Choroid plexus epithelial cell (primary cell): ENCODE measurements at regions not wholly inside any gene's neighbourhood (a gene's known extent, or its start where the extent isn't known, plus 50 kb on each side); places are given as distances from the start of the nearest gene placed in this dataset.

Experiments
- DNase-seq: peaks from one replicate; pipeline ENCODE4 v3.0.0-alpha.2; 2010; ENCODE audit warnings: low read depth
- H3K4me3 ChIP-seq: 2 replicates; pipeline ENCODE4 v1.5.1; 2011; ENCODE audit warnings: low read depth, mild to moderate bottlenecking, control low read depth, low read length, moderate library complexity
- TF ChIP-seq, protein P1 (sequence below): conservative IDR thresholded peaks from 2 replicates; pipeline ENCODE4 v1.5.1; 2011; ENCODE audit warnings: low read depth, mild to moderate bottlenecking, control low read depth, inconsistent platforms, low read length, moderate library complexity

DNA sequence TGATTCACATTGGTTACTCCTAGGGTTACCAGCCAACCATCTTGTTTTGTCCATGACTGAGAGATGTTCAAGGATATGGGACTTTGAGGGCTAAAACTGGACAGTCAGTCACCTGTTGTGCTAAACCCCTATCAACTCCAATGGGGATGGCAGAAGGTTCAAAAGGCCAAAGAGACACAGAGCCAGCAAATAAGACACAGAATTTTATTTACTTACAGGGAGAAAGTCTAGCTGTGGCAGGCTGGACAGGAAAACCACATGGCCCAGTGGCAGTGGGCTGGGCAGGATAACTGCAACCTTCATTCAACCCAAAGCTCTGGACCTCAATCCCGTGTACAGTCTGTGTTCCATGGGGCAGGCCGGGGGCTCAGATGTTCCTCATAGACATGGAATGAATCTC is 326.7 kb upstream of the RPS6KA3 start:
- no peak for DNase-seq
- TF ChIP-seq, protein P1, sequence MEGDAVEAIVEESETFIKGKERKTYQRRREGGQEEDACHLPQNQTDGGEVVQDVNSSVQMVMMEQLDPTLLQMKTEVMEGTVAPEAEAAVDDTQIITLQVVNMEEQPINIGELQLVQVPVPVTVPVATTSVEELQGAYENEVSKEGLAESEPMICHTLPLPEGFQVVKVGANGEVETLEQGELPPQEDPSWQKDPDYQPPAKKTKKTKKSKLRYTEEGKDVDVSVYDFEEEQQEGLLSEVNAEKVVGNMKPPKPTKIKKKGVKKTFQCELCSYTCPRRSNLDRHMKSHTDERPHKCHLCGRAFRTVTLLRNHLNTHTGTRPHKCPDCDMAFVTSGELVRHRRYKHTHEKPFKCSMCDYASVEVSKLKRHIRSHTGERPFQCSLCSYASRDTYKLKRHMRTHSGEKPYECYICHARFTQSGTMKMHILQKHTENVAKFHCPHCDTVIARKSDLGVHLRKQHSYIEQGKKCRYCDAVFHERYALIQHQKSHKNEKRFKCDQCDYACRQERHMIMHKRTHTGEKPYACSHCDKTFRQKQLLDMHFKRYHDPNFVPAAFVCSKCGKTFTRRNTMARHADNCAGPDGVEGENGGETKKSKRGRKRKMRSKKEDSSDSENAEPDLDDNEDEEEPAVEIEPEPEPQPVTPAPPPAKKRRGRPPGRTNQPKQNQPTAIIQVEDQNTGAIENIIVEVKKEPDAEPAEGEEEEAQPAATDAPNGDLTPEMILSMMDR: no peak
- no peak overlapping the region for H3K4me3 ChIP-seq

- DNase-seq: no peak
- no peak overlapping the region for H3K4me3 ChIP-seq
- TF ChIP-seq, protein P1: no peak
These were observed 324.5 kb upstream of the RPS6KA3 start for GRCh38 chrX:20591246-20591645.

- DNase-seq: peak; percentile 6
- TF ChIP-seq, protein P1: no peak
- no peak overlapping the region for H3K4me3 ChIP-seq
These were observed 319.1 kb upstream of the RPS6KA3 start for GRCh38 chrX:20585782-20586181.

DNA sequence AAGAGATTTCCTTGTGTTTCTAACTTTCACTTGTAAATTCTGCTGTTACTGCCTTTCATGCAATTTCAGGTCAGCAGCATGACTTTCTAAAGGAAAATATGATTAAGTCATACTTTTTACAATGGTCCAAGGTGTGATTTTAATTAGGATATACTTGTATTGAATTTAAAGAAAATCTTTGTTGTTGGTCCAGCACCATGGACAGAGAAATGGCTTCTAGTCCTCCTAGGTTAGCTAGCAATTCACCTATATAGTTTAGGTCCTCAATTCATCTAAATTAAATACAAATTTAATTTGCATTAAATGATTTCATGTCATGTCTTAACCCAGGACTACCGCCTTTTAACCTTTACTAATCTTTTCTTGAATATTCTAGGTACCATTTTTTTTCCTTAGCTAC is 304.9 kb upstream of the RPS6KA3 start:
- TF ChIP-seq, protein P1: no peak
- H3K4me3 ChIP-seq: no peak overlapping the region
- peak; percentile 10 for DNase-seq

GRCh38 chrX:20567108-20567507 is 300.4 kb upstream of the RPS6KA3 start:
- H3K4me3 ChIP-seq: no peak overlapping the region
- TF ChIP-seq, protein P1: no peak
- no peak for DNase-seq

- H3K4me3 ChIP-seq: no peak overlapping the region
- TF ChIP-seq, protein P1: no peak
- DNase-seq: peak; percentile 64
These were observed 280.9 kb upstream of the RPS6KA3 start for GRCh38 chrX:20547611-20548051.

DNA sequence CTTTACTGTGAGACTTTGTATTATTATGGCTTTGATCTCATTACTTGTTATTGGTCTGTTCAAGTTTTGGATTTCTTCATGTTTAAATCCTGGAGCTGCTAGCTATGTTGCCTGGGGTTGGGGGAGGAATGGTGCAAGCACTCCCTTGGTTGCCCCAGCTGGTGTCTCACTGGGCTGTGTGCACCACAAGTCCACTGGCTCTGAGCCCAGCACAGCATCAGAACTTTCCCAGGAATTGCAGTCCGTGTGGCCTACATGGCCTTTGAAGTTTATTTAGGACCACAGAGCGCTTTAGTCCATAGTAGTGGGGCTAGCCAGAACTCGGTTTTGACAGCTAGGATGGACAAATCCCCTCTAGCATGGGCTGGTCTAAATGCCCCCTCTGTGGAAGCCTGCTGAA is 278.8 kb upstream of the RPS6KA3 start:
- TF ChIP-seq, protein P1: no peak

More for the DNA sequence above, 278.8 kb upstream of the RPS6KA3 start:
- no peak overlapping the region for H3K4me3 ChIP-seq
- peak; percentile 44 for DNase-seq
